Muscle of arm (tissue), 1 donor: ENCODE measurements at regions not wholly inside any gene's neighbourhood (a gene's known extent, or its start where the extent isn't known, plus 50 kb on each side); places are given as distances from the start of the nearest gene placed in this dataset.

Source experiments
- DNase-seq: peaks from one replicate; pipeline ENCODE4 v3.0.0-alpha.2; 2013

GRCh38 chr2:8567469-8568260 lies 114.2 kb upstream of the ID2 start:
- no peak for DNase-seq

GRCh38 chr2:8568543-8569302 lies 113.1 kb upstream of the ID2 start:
- no peak for DNase-seq

- no peak for DNase-seq
These were observed 112.4 kb upstream of the ID2 start for GRCh38 chr2:8569332-8569930.

- no peak for DNase-seq
These were observed 111.2 kb upstream of the ID2 start for GRCh38 chr2:8570637-8571036.

DNA sequence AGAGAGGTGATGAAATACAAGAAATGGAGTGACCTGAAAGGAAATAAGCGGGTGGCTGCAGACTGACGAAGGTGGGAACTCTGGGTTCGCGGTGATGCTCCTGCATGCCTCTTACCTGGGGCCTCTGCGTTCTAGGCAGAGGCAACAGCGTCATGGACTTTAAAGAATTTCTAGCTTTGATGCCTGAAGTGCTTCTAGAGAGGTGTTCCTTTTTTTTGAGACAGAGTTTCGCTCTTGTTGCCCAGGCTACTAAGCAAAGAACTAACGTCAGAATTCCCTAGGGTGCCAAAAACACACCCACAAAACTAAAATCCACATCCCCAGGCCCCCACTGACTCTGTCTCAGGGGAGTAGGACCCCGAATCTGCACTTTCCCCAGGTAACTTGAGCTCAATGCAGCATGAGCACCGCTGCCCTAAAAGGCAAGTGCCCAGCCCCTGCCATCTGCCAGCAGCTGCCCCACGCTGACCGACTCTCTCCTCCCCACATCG lies 110.5 kb upstream of the ID2 start:
- no peak for DNase-seq

DNA sequence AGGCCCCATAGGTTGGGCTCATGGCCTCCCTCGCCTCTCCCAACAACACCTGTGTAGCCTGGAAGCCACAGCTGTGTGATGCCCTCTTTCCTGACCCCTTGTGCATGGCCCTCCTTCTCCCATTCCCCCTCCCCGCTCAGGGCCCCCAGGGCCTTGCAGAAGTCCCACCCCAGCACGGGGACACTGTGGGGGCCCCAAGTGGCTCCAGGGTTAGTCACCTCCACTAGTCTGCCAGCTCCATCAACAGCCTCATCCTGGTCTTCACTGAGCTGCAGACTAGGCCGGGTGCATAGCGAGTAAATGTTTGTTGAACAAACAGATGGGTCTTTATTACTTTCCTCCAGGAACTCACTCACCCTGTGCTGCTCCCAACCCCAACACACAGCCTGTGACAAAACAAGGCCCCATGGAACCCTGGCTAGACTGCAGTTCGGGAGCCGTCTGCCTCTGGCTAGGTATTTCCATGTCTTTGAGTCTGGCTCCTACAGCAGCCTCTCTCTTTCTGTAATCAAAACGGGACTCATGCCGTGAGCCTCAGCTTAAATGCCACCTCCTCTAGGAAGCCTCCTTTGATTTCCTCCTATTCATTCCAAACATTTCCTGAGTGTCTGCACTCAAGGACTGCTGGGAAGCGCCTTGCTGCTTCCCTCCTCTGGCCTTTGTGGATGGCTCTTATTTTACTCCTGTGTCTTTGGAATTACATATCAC lies 109.9 kb upstream of the ID2 start:
- DNase-seq: no peak

GRCh38 chr2:8572712-8573233 lies 109.1 kb upstream of the ID2 start:
- no peak for DNase-seq

- no peak for DNase-seq
These were observed 108.5 kb upstream of the ID2 start for GRCh38 chr2:8573234-8573941.

DNA sequence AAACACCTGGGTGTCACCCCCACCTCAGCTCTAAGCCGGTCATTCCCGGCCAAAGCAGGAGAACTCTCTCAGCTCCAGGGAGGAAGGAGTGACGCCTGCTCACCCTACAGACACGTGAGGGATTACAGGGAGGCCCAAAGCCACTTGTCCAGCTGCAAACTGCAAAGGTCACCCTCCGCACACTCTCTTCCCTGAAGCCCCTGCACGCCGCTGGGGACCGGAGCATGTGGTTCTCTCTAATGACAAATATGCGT lies 108.0 kb upstream of the ID2 start:
- DNase-seq: no peak

GRCh38 chr2:8574196-8575037 lies 107.4 kb upstream of the ID2 start:
- DNase-seq: no peak

DNA sequence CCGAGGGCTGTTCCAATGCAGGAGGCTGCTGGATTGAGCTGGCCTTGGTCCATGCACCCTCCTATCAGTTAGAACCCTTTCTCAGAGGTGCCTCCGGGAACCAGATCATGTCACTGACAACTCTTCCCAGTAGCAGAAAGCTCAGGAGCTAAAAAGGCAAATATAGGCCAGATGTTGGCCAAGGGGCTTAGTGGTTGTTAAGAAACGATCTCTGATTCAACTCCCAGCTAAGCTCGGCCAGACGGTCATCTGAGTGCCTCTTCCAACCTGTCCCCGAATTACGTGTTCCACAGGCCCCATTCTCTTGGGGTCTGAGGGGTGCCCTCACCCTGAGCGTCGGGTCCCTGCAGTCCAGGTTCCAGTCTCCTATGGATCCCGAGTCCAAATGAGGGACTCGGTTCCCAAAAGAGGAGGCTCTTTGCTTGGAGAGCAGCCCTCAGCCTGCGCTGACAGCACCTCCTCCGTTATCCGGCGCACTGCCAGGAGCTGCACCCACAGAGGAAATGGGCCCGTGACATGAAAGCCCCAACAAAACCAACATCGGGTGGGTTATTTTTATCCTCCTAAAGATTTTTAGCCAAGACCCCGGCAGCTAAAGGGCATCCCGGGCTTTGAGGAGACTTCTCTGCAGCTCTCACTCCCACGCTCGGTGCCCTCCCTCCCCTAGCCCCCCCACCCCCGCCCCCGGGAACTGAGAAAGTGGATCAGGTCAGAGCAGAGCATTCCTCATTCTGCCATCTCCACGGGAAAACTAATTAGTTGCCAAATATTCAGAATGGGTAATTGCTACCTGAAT lies 106.6 kb upstream of the ID2 start:
- DNase-seq: no peak

- DNase-seq: no peak
These were observed 105.9 kb upstream of the ID2 start for GRCh38 chr2:8575834-8576423.

DNA sequence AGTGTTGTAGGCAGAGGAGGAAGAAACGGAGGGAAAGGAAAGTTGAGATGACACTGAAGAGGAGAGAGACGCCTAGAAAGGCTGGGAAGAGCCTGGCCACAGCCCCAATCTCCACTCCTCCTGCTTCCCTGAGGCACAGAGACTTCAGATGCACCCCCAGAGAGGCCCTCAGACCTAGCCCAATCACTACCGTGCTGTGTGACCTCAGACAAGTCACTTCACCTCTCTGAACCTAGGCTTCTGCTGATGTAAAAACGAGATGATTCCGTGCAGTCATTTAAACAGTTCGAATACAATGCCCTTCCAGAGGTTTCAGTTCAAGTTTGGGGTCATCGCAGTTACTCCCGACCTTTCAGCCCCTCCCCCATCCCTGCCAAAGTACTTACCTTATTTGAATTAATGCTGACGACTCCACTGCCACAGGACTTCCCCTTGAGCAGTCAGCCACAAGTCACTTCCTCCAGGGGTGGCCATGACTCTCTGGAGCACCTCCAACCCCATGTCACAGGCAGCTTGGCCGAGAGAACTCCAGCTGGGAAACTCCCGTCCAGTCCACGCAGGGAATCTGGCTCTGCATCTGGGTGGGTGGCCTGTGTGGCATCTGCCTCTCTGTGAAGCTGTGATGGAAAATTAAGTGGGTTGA lies 105.2 kb upstream of the ID2 start:
- no peak for DNase-seq

DNA sequence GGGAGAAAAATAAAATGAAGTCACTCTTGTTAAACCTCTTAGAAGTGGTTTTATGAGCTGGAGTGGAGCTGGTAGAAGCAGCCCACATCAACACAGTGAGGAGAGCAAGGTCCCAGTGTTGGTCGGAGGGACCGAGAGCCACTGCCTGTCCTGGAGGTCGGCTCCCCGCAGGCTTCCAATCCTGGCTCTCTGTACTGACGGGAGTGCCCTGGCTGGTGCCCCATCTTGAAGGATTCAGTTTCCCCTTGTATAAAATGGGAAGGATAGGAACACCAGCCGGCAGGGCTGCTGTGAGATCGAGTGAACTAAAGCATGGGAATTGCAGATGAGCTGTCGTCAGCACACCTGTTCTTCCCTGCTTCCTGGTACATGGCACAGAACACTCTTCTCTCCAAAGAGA lies 104.3 kb upstream of the ID2 start:
- no peak for DNase-seq

DNA sequence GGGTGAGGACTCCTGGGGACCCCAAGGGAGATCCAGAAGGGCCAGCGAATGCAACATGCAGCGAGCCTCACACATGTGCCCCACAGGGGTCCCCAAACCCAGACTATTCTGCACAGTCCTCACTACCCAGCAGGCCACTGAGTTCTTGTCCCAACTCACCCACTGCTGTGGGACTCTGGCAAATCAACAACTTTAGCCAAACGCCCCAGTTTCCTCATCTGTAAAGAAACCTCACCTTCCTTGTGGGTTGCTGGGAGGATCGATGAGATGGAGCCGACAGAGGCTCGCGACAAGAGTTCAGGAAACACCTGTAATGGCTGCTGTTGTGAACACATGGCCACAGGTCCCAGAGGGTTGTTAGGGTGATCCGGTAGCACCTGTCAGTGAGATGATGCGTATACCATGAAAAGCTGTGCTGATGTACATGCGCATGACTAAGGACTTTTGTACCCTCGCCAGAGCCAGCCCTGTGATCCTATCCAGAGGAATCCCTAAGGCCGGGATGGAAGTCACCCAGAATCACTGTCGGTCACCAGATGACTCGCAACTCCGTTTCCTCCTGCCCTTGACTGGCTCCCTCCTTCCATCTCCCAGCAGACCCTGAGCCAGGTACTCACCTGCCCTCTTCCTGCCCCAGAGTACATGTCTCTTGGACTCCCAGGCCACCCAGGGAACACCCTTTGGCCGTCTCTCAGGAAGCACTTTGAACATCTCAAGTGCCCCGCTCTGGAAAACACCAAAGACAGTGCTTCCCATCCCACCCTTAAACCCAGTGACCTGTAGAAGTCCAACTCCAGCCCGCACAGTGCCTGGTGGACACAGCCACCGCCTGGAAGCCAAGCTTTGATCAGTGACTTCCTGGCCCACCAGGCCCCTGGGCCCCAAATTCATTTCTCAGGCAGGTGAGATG lies 103.3 kb upstream of the ID2 start:
- no peak for DNase-seq

GRCh38 chr2:8579485-8580085 lies 102.3 kb upstream of the ID2 start:
- DNase-seq: no peak
